ENCODE measurements at regions not wholly inside any gene's neighbourhood (a gene's known extent, or its start where the extent isn't known, plus 50 kb on each side); places are given as distances from the start of the nearest gene placed in this dataset.

DNA sequence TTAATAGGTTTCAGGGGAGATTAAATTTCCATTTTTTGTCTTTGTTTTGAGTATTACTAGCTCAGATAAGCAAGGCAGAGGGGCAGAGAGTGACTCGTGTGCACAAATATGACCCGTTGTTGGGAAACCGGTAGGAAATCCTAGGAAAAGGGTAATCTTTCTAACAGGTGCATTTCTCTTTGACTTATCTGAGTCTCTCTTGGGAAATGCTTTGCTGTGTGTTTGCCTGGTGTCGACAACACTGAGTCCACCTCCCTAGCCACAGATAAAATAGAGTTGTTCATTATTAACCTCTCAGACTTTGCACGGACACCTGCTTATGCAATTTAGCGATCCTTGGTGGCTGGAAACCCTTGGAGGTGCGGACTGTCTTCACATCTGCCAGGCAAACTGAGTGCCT is 164.2 kb downstream of the FGF1 start (continued):
- TF ChIP-seq, protein P1, sequence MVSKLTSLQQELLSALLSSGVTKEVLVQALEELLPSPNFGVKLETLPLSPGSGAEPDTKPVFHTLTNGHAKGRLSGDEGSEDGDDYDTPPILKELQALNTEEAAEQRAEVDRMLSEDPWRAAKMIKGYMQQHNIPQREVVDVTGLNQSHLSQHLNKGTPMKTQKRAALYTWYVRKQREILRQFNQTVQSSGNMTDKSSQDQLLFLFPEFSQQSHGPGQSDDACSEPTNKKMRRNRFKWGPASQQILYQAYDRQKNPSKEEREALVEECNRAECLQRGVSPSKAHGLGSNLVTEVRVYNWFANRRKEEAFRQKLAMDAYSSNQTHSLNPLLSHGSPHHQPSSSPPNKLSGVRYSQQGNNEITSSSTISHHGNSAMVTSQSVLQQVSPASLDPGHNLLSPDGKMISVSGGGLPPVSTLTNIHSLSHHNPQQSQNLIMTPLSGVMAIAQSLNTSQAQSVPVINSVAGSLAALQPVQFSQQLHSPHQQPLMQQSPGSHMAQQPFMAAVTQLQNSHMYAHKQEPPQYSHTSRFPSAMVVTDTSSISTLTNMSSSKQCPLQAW (CRISPR knock-in tag; IDR thresholded peaks at IDR 0.05), result peak; percentile 74
- TF ChIP-seq ZNF563 (CRISPR knock-in tag; IDR thresholded peaks at IDR 0.05) (no peak), POGZ (CRISPR knock-in tag; IDR thresholded peaks at IDR 0.05) (0 out of 2 replicates have a peak, but pooled peaks have one; percentile 47), ONECUT2 (CRISPR knock-in tag; IDR thresholded peaks at IDR 0.05) (no peak), MYNN (CRISPR knock-in tag; IDR thresholded peaks at IDR 0.05; ENCODE audit: low read depth) (no peak), NR2F2 (IDR thresholded peaks at IDR 0.05; ENCODE audit: borderline replicate concordance, low read depth) (no peak), SRF (IDR thresholded peaks at IDR 0.05; ENCODE audit: low read depth, low read length) (no peak), SIX1 (CRISPR knock-in tag; IDR thresholded peaks at IDR 0.05; ENCODE audit: borderline replicate concordance) (no peak), DR1 (CRISPR knock-in tag; IDR thresholded peaks at IDR 0.05) (no peak), TCF7 (IDR thresholded peaks at IDR 0.05; ENCODE audit: low read depth) (no peak), EED (CRISPR knock-in tag; IDR thresholded peaks at IDR 0.05) (no peak), ZFP62 (CRISPR knock-in tag; IDR thresholded peaks at IDR 0.05) (no peak), MED8 (CRISPR knock-in tag; IDR thresholded peaks at IDR 0.05; ENCODE audit: insufficient replicate concordance) (no peak), ZNF615 (CRISPR knock-in tag; IDR thresholded peaks at IDR 0.05; ENCODE audit: borderline replicate concordance) (no peak)
- TF ChIP-seq, protein P2, sequence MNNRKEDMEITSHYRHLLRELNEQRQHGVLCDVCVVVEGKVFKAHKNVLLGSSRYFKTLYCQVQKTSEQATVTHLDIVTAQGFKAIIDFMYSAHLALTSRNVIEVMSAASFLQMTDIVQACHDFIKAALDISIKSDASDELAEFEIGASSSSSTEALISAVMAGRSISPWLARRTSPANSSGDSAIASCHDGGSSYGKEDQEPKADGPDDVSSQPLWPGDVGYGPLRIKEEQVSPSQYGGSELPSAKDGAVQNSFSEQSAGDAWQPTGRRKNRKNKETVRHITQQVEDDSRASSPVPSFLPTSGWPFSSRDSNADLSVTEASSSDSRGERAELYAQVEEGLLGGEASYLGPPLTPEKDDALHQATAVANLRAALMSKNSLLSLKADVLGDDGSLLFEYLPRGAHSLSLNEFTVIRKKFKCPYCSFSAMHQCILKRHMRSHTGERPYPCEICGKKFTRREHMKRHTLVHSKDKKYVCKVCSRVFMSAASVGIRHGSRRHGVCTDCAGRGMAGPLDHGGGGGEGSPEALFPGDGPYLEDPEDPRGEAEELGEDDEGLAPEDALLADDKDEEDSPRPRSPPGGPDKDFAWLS (CRISPR knock-in tag; IDR thresholded peaks at IDR 0.05; ENCODE audit: borderline replicate concordance), result no peak
- TF ChIP-seq, protein P3, sequence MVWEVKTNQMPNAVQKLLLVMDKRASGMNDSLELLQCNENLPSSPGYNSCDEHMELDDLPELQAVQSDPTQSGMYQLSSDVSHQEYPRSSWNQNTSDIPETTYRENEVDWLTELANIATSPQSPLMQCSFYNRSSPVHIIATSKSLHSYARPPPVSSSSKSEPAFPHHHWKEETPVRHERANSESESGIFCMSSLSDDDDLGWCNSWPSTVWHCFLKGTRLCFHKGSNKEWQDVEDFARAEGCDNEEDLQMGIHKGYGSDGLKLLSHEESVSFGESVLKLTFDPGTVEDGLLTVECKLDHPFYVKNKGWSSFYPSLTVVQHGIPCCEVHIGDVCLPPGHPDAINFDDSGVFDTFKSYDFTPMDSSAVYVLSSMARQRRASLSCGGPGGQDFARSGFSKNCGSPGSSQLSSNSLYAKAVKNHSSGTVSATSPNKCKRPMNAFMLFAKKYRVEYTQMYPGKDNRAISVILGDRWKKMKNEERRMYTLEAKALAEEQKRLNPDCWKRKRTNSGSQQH (CRISPR knock-in tag; IDR thresholded peaks at IDR 0.05; ENCODE audit: low read depth), result no peak
- TF ChIP-seq, protein P4, sequence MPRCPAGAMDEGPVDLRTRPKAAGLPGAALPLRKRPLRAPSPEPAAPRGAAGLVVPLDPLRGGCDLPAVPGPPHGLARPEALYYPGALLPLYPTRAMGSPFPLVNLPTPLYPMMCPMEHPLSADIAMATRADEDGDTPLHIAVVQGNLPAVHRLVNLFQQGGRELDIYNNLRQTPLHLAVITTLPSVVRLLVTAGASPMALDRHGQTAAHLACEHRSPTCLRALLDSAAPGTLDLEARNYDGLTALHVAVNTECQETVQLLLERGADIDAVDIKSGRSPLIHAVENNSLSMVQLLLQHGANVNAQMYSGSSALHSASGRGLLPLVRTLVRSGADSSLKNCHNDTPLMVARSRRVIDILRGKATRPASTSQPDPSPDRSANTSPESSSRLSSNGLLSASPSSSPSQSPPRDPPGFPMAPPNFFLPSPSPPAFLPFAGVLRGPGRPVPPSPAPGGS (CRISPR knock-in tag; IDR thresholded peaks at IDR 0.05), result no peak
- TF ChIP-seq, protein P5, sequence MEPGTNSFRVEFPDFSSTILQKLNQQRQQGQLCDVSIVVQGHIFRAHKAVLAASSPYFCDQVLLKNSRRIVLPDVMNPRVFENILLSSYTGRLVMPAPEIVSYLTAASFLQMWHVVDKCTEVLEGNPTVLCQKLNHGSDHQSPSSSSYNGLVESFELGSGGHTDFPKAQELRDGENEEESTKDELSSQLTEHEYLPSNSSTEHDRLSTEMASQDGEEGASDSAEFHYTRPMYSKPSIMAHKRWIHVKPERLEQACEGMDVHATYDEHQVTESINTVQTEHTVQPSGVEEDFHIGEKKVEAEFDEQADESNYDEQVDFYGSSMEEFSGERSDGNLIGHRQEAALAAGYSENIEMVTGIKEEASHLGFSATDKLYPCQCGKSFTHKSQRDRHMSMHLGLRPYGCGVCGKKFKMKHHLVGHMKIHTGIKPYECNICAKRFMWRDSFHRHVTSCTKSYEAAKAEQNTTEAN (CRISPR knock-in tag; conservative IDR thresholded peaks at IDR 0.05), result no peak
- TF ChIP-seq, protein P6, sequence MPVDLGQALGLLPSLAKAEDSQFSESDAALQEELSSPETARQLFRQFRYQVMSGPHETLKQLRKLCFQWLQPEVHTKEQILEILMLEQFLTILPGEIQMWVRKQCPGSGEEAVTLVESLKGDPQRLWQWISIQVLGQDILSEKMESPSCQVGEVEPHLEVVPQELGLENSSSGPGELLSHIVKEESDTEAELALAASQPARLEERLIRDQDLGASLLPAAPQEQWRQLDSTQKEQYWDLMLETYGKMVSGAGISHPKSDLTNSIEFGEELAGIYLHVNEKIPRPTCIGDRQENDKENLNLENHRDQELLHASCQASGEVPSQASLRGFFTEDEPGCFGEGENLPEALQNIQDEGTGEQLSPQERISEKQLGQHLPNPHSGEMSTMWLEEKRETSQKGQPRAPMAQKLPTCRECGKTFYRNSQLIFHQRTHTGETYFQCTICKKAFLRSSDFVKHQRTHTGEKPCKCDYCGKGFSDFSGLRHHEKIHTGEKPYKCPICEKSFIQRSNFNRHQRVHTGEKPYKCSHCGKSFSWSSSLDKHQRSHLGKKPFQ (CRISPR knock-in tag; IDR thresholded peaks at IDR 0.05; ENCODE audit: insufficient replicate concordance), result no peak
- TF ChIP-seq, protein P7, sequence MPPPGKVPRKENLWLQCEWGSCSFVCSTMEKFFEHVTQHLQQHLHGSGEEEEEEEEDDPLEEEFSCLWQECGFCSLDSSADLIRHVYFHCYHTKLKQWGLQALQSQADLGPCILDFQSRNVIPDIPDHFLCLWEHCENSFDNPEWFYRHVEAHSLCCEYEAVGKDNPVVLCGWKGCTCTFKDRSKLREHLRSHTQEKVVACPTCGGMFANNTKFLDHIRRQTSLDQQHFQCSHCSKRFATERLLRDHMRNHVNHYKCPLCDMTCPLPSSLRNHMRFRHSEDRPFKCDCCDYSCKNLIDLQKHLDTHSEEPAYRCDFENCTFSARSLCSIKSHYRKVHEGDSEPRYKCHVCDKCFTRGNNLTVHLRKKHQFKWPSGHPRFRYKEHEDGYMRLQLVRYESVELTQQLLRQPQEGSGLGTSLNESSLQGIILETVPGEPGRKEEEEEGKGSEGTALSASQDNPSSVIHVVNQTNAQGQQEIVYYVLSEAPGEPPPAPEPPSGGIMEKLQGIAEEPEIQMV (CRISPR knock-in tag; IDR thresholded peaks at IDR 0.05; ENCODE audit: low read depth), result no peak
